M059J (cell line): ENCODE measurements at regions not wholly inside any gene's neighbourhood (a gene's known extent, or its start where the extent isn't known, plus 50 kb on each side); places are given as distances from the start of the nearest gene placed in this dataset.

ENCODE experiments used
- DNase-seq: peaks from one replicate; pipeline ENCODE4 v3.0.0-alpha.2; 2012; ENCODE audit warnings: low read depth

DNA sequence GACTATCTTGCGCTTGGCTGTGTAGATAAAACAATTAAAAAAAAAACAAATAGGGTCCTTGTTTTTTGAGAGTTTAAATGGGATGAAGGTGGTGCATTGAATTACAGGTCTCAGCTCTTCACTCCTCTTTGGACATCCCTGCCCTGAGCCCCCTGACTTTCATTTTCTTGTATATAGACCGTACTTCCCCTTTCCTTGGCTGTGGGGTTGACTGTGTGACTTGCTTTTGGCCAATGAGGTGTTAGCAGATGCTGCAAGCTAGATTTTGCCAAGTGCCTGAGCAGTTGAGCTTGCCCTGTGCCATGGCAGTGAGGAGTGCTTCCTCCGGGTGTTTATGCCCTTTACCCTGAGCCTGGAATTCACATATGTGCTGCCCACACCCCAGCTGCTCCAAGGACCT is 386.1 kb upstream of the ZFP64 start:
- no peak for DNase-seq

DNA sequence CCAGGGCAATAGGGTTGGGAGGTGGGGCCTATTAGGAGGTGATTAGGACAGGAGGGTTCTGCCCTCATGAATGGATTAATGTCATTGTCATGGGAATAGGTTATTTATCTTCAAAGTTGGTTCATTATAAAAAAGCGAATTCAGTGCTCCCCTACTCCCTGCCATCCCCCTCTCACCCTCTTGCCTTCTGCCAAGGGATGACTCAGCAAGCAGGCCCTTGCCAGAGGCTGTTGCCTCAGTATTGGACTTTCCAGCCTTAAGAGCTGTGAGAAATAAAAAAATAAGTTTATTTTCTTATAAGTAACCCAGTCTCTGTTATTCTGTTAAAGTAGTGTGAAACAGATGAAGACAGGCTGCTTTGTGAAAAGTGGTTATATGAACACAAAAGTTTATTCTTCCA is 381.1 kb upstream of the ZFP64 start:
- DNase-seq: peak; percentile 73

DNA sequence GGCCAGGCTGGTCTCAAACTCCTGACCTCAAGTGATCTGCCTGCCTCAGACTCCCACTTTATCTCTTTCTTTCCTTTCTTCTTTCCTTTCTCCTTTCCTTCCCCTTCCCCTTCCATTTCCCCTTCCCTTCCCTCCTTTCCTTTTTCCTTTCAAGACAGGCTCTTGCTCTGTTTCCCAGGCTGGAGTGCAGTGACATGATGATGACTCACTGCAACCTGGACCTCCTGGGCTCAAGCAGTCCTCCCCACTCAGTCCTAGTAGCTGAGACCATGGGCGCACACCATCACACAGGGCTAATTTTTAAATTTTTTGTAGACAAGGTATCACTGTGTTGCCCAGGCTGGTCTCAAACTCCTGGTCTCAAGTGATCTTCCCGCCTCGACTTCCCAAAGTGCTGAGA is 377.6 kb upstream of the ZFP64 start:
- DNase-seq: peak; percentile 76

DNA sequence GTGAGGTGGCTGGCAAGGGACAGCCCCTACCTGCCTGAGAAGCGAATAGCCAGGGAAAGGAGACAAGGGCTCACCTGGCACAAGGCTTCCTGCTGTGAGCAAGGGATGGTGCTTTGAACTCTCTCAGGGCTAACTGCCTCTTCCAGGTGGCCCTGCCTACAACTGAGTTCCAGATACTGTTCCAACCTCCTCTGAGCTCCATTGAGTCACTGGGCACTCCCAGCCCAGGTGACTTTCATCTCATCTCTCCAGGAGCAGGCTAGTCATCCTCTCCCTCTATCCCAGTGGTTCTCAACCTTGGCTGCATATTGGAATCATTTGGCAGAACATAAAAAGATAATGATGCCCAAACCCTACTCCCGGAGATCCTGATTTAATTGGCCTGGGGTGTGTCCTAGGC is 374.0 kb upstream of the ZFP64 start:
- DNase-seq: no peak

DNA sequence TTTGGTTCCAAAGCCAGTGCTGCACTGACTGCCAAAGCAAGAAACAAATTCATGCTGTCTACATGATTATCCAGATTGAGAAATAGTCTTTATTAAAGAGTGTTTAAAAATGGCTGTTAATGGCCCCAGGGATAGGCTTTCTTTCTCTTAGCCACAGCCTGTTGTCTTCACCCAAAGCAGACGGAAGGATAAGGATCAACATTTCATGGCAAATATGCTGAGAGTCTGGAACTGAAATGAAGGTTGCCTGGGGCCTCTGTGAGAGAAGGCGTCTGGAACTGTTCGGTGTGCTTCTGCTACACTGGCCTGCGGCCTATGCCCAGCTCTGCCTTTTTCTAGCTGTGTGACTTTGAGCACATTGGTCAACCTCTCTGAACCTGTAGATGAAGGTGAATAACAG is 373.0 kb upstream of the ZFP64 start:
- no peak for DNase-seq

DNA sequence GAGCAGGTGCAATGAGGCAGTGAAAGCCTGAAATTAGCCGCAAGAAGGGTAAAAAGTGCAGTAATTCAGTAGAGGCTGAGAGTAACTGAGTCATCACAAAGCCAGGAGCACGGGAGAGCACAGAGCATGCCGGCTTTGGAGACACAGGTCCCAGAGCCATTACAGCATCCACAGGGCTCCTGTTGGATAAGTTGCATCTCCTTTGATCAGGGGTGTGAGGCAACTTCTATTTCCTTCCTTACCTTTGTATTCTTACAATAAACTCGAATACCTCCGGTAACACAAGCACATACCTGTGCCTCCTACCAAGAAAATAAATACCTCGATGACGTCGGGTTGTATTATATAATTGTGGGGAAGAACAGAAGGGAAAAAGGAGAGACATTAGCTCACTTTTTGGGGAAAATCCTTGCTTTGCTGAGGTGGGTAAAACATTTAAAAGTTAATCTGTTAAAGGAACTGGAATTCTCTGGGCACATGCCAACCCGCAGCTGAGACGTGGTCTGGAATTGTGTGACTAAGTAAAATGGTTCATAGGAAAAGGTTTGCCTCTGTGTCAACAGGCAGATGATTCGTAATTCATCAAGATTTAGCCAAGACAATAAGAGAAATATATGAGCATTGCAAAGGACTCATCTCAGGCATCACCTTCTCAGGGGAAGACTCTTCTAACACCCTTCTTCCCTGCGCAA is 360.7 kb upstream of the ZFP64 start:
- DNase-seq: peak; percentile 92

DNA sequence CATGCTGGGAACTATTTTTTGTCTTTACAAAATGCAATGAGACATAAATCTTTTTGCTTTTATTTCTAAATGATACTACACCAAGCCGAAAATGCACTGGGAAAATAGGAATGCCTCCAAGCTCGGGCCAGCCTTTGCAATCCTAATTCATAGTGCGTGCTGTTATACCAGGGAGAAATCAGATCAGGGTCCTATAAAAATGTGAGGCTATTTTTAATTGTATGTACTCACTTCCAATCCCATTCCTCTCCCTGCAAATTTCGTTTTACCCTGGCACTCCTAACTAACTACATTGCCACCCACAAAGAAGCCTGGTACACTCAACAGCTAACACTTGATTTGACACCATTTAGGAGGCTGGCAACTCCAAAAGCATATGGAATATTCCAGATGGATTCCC is 350.6 kb upstream of the ZFP64 start:
- DNase-seq: no peak

DNA sequence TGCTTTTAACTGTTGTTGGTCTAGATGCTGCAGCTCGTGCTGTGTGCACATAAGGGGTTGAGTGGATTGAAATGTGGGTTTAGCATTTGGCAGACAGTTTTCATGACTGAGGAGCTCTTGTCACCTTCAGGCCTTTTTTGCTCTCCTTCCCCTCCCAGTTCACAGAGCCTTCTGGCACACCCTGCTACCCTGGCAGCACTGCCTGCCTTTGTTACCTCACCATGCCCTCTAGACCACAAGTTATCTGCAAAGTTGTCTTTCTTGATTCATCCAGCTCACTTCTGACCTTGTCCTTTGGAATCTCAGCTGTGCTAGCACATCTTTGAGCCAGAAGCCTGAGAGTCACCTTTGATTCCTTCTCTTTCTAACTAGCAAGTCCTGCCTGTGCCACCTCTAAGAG is 348.9 kb upstream of the ZFP64 start:
- peak; percentile 44 for DNase-seq

DNA sequence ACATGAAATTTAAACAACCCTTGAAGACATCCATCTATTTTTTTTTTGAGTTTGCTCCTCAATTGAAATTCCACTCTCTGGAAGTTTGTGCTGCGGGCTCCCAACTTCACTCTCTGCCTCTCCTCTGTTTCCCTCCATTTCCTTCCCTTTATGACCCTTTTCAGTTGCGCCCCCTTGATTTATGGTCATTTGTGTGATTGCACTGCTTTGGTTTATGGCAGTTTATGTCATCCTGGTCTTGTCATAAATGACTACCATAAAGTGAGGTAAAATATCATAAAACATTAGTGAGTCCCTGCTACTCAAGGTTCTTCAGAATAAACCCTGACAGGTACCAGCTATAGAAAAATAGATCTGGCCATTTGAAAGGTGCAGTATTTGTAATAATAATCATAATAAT is 348.3 kb upstream of the ZFP64 start:
- no peak for DNase-seq

DNA sequence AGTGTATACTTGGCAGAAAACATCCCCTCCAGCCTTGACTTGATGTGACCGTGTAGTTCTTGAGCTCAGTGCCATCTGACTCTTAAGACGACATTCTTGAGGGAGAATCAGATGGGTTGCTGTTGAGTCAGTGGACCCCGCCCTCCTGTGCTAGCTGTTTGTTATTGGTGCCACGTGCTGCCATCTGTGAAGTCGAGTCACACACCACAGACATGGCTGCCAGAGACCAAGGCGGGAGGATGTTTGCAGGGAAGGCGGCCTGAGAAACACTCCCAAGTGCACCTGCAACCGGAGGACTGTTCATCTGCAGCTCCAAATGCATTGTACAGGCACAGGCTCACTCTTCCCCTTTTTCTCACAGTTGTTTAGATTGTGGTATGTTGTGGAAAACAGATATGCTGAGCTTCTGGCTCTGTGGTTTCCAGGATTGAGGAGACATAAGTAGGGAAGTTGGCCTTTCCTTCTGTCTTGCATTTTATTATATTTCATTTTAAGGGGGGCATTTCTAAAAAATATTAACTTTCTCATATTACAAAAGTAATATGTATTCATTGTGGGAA is 345.3 kb upstream of the ZFP64 start:
- peak; percentile 62 for DNase-seq

DNA sequence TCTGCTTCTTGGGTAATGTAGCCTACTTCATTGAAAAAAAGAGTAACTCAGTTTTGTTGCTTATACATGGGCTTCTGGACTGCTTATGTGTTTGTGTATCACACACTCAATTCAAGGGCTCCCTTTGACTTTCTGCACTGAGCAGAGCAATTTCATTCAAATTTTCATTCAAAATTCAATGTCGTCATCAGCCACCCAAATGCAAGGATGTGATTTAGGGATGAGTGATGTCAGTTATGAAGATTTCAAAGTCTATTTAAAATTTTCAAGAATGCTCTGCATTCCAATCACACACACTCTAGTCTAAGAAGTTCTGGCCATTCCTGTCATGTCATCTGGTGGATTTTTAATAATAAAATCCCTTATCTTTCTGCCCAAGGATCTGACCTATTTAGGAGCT is 344.5 kb upstream of the ZFP64 start:
- DNase-seq: no peak

DNA sequence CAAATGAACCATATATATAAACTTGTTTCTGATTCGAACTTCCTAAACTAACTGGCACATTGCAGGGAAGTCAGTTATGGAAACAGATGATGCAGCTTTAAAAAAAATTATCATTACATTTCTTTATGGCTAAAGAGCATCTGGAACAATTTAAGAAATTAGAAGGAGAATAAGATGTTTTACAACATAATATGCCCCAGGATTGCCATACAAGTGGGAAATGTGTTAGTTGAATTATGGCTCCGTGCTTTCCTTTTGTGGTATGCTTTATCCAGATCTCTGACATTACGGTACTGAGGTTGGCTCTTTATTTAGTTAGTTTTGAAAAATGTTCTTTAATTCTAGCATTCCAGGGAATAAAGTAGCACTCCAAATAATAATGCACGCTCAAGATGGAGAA is 343.0 kb upstream of the ZFP64 start:
- DNase-seq: no peak

DNA sequence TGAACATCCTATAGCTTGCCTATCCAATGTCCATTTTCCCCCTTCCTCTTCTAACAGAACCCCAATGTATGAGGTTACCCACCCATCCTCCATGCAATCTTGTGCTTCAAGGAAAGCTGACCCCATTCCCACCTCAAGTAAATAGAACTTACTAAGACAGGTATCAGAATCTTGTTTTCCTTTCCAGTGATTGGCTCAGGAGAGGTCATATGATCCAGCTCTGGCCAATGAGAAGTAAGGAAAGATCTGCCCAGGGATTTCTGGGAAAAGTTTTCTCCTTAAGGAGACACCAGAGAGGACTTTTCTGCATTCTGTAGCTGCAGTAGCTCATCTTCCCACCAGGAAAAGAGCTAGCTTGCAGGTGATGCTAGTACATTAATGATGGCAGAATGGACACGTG is 341.8 kb upstream of the ZFP64 start:
- DNase-seq: no peak

DNA sequence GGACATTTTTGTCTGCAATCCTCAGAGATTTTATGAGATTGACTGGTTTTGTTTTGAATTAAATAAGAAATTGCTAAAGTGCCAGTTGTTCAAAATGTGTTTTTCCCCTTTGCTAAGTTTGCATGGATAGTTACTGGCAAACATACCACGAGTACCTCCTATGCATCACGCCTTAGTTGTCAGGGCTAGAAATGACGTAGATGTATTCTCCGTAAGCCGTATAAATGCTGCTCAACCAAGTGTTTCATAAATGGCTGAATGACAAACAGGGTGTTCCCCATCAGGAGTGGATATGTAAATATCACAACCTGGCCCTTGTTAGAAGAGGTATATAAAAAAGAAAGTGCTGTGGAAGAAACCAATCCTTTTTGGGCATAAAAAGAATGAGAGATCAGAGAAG is 341.1 kb upstream of the ZFP64 start:
- no peak for DNase-seq

DNA sequence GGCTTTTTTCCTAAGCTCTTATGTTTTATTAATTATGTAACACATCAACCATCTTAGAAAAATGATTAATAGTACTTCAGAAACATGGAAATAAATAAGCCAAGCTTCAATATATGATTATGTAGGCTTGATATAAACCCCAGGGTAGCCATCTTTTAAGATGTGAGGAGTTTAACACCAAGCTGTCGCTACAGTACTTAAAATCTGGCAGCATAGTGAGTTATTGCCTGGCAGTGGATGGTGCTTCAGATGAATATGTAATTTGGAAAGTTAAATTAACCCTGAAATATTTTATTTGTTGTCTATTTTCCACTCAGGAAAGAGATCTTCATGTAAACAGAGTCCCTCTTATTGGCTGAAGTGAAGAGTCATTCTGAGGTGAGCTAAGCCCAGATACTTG is 339.0 kb upstream of the ZFP64 start:
- no peak for DNase-seq

DNA sequence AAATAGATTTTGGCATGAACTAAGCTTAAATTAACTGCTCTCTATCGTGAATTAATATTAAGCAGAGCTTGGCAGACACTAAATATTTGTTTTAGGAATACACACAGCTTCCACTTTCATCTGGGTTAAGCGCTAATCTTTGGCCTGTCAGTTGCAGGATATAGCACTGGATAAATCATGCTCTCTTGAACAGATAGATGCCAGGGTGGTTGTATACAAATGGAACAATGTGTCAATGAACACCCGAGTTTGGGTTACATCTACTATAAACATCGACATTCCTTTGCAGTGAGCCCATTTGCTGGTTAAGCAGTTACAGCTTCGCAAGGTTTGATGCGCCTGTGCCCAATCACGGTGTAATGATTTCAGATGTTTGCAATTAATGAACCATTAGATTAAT is 338.2 kb upstream of the ZFP64 start:
- peak; percentile 89 for DNase-seq

DNA sequence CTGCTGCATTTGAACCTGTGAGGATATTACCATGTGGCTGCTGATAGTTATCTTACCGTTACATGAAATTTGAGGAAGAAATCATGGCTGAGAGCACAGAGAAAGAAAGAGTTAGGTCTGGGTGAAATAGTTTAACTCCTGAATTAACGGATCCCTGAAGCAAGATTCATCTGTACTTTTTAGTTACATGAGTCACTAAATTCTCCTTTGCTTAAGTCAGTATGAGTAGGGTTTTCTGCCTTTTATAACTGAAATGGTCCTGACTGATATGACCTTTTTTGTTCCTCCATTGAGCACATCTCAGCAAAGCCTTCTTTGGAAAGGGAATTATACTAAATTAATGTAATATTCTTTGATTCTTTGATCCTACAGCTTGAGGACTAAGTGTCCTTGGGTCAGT is 333.3 kb upstream of the ZFP64 start:
- DNase-seq: peak; percentile 42

DNA sequence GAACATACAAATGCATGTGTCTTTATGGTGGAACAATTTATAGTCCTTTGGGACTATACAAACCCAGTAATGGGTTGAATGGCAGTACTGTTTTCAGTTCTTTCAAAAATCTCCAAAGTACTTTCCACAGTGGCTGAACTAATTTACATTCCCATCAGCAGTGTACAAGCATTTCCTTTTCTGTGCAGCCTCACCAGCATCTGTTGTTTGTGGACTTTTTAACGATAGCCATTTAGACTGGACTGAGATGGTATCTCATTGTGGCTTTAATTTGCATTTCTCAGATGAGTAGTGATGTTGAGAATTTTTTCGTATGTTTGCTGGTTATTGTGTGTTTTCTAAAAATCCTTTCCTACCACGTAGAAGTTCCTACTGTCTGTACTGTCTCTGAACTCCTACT is 327.2 kb upstream of the ZFP64 start:
- peak; percentile 63 for DNase-seq

DNA sequence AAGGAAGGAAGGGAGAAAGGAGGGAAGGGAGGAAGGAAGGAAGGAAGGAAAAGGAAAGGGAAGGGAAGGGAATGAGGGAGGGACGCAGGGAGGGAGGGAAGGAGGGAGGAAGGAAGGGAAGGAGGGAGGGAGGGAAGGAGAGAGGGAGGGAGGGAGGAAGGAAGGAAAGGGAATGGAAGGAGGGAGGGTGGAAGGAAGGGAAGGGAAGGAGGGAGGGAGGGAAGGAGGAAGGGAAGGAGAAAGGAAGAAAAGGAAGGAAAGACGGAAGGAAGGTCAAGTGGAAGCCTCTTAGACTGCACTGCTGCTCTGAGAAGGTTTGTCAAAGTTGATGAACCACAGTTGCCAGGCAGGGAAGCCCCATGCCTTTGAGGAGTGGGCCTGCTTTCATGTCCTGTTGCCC is 324.3 kb upstream of the ZFP64 start:
- no peak for DNase-seq

DNA sequence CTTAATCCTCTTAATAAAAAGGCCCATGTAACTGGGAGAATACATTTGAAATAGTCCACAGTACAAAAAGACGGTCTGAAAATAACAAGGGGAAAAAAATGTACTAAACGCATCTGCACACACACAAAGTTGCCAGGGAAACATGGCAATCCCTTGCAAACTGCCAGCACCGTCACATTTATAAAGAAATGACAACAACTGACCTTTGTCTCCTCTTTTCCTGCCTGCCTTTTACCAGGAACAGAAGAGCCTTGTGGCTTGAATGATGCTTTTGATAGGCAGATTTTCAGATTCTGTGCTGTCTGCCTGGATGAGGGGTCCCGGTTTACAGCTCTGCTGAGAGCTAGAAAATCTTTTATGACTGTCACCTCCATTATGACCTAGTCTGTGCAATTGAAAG is 308.6 kb upstream of the ZFP64 start:
- no peak for DNase-seq

DNA sequence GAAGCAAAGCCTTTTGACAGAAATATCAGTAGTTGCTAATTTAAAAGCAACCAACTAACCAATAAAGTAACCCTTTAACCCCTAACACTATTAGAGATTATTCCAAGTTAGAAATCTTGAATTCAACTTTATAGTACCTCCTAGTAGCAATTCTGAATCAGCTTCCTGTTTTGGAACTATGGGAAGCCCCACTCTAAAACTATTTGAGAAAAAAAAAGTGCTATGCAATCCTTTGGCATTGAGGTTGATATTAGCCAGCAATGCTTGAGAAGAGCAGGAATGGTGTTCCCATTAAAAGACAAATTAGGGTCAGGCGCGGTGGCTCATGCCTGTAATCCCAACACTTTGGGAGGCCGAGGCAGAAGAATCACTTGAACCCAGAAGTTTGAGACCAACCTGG is 306.2 kb upstream of the ZFP64 start:
- peak; percentile 56 for DNase-seq

DNA sequence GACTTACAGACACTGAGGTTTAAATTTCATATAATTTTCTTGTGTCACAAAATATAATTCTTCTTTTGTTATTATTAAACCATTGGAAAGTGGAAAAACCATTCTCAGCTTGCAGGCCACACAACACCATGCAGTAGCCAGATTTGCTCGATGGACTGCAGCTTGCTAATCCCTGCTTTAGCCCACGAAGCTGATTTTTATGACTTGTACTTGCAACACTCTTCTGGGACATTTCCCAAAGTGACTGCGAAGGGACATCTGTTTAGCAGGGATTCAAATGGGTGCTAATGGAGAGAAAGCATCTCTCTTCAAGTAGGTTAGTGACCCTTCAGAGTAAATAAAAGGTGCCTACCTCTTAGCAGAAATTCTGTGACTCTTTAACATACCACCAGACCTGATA is 304.6 kb upstream of the ZFP64 start:
- no peak for DNase-seq

DNA sequence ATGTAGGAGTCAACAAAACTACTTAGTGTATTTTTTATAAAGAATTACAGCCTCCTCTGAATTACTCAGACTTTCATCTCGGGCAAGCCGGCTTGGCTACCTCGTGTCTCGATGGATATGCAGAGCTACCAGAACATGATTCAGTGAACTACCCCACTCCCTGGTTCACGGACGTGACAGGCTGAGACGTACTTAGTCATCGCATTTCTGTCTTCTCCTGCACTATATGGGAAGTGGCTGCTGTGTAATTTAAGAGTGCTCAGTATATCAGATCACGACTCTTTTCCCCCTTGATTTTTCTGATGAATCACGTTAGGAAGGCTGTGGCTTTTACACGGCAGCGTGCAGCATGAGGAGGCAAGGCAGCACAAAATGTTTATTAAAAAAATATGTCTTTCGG is 302.7 kb upstream of the ZFP64 start:
- peak; percentile 98 for DNase-seq

DNA sequence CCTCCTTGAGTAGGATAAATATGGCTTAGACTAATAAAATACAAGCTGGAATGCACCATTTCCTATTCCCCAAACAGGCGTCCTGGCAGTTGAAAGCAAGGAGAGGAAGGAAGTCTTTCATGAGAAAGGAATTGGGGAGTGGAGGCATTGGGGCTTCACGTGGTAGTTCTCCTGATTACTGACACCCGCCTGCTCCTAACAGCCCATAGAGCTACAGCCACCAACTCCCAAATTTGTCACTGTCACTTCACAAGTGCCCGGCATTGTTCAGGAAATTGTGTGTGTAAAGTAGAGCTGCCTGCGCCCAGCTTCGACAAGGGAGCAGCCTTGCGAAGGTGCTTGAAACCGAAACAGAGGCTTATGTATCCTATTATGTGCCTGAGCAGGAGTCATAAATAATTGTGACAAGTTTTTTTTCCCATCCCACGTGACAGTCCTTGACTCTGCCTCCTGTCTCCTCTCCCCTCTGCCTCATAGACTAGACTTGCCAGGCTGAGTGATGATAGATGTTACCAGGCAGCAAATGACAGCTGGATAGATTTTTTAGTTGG is 301.7 kb upstream of the ZFP64 start:
- peak; percentile 89 for DNase-seq
